ENCODE measurements at regions not wholly inside any gene's neighbourhood (a gene's known extent, or its start where the extent isn't known, plus 50 kb on each side); places are given as distances from the start of the nearest gene placed in this dataset.

- no peak for DNase-seq (ENCODE audit: low read depth)
Observed at GRCh38 chr21:27515676-27516075, 548.8 kb upstream of the ADAMTS5 start.

- DNase-seq (ENCODE audit: low read depth), result no peak
Observed at GRCh38 chr21:27513825-27514224, 546.9 kb upstream of the ADAMTS5 start.

GRCh38 chr21:27513016-27513415, 546.1 kb upstream of the ADAMTS5 start:
- no peak for DNase-seq (ENCODE audit: low read depth)

- no peak for DNase-seq (ENCODE audit: low read depth)
Observed at GRCh38 chr21:27511233-27511632, 544.3 kb upstream of the ADAMTS5 start.

- DNase-seq (ENCODE audit: low read depth), result no peak
Observed at GRCh38 chr21:27507695-27508094, 540.8 kb upstream of the ADAMTS5 start.

- no peak for DNase-seq (ENCODE audit: low read depth)
Observed at GRCh38 chr21:27505516-27505915, 538.6 kb upstream of the ADAMTS5 start.

- no peak for DNase-seq (ENCODE audit: low read depth)
Observed at GRCh38 chr21:27502801-27503200, 535.9 kb upstream of the ADAMTS5 start.

- no peak for DNase-seq (ENCODE audit: low read depth)
Observed at GRCh38 chr21:27498025-27498424, 531.1 kb upstream of the ADAMTS5 start.

- no peak for DNase-seq (ENCODE audit: low read depth)
Observed at GRCh38 chr21:27495836-27496235, 528.9 kb upstream of the ADAMTS5 start.

GRCh38 chr21:27493542-27493941, 526.7 kb upstream of the ADAMTS5 start:
- DNase-seq (ENCODE audit: low read depth), result no peak

GRCh38 chr21:27487676-27488075, 520.8 kb upstream of the ADAMTS5 start:
- DNase-seq (ENCODE audit: low read depth), result no peak

- no peak for DNase-seq (ENCODE audit: low read depth)
Observed at GRCh38 chr21:27480841-27481261, 514.0 kb upstream of the ADAMTS5 start.

- no peak for DNase-seq (ENCODE audit: low read depth)
Observed at GRCh38 chr21:27477296-27477695, 510.4 kb upstream of the ADAMTS5 start.

GRCh38 chr21:27476696-27477095, 509.8 kb upstream of the ADAMTS5 start:
- DNase-seq (ENCODE audit: low read depth), result no peak

GRCh38 chr21:27475363-27475955, 508.6 kb upstream of the ADAMTS5 start:
- DNase-seq (ENCODE audit: low read depth), result no peak

GRCh38 chr21:27467366-27467765, 500.5 kb upstream of the ADAMTS5 start:
- no peak for DNase-seq (ENCODE audit: low read depth)

- DNase-seq (ENCODE audit: low read depth), result no peak
Observed at GRCh38 chr21:27466140-27466539, 499.3 kb upstream of the ADAMTS5 start.

GRCh38 chr21:27464648-27465047, 497.8 kb upstream of the ADAMTS5 start:
- DNase-seq (ENCODE audit: low read depth), result no peak

GRCh38 chr21:27462726-27463125, 495.8 kb upstream of the ADAMTS5 start:
- DNase-seq (ENCODE audit: low read depth), result no peak

- DNase-seq (ENCODE audit: low read depth), result no peak
Observed at GRCh38 chr21:27454234-27454633, 487.3 kb upstream of the ADAMTS5 start.

- DNase-seq (ENCODE audit: low read depth), result no peak
Observed at GRCh38 chr21:27451116-27451515, 484.2 kb upstream of the ADAMTS5 start.

- no peak for DNase-seq (ENCODE audit: low read depth)
Observed at GRCh38 chr21:27450216-27450615, 483.3 kb upstream of the ADAMTS5 start.

- no peak for DNase-seq (ENCODE audit: low read depth)
Observed at GRCh38 chr21:27448960-27449359, 482.1 kb upstream of the ADAMTS5 start.

GRCh38 chr21:27447843-27448242, 481.0 kb upstream of the ADAMTS5 start:
- no peak for DNase-seq (ENCODE audit: low read depth)
